ENCODE measurements at regions not wholly inside any gene's neighbourhood (a gene's known extent, or its start where the extent isn't known, plus 50 kb on each side); places are given as distances from the start of the nearest gene placed in this dataset.

GRCh38 chr4:97334348-97334747 is 808.9 kb downstream of the STPG2 start:
- TF ChIP-seq SPI1 (IDR thresholded peaks at IDR 0.05; ENCODE audit: borderline replicate concordance, low read depth) (no peak), CTCF (IDR thresholded peaks at IDR 0.05; ENCODE audit: insufficient read depth, low read length) (no peak), POLR2AphosphoS5 (IDR thresholded peaks at IDR 0.05; ENCODE audit: low read depth) (no peak), GABPA (IDR thresholded peaks at IDR 0.05; ENCODE audit: low read depth) (no peak)

All from HL-60 (cell line).